A673 (cell line): ENCODE measurements at regions not wholly inside any gene's neighbourhood (a gene's known extent, or its start where the extent isn't known, plus 50 kb on each side); places are given as distances from the start of the nearest gene placed in this dataset.

Source experiments
- BruUV-seq: library from RNA; stranded (reverse); fragments of 400-500 nt; replicated peaks from 2 replicates; lab custom pipeline; 2021; lab: Mats Ljungman, UMichigan
- CTCF ChIA-PET: fragments of 300-600 bp; sonication (Branson Sonifier 250); formaldehyde crosslinking; loops from one replicate; lab custom pipeline; 2022; ENCODE audit warnings: antibody characterized with exemption; lab: Charles Lee
- POLR2A ChIA-PET: fragments of 300-600 bp; sonication (Branson Sonifier 250); formaldehyde crosslinking; loops from one replicate; lab custom pipeline; 2022; ENCODE audit warnings: antibody characterized with exemption; ENCODE audit not compliant: low non-redundant PET; lab: Charles Lee
- DNase-seq: peaks from one replicate; pipeline ENCODE4 v3.0.0-alpha.2; 2015; ENCODE audit warnings: low spot score
- H3K27ac ChIP-seq: fragments of 200-600 bp; sonication (generic); 2 replicates; pipeline ENCODE4 v1.5.1; 2016; ENCODE audit warnings: mixed run types, low read depth, mild to moderate bottlenecking, mixed read lengths, antibody characterized with exemption, low read length; ENCODE audit not compliant: poor library complexity, severe bottlenecking
- H3K27me3 ChIP-seq: fragments of 200-600 bp; sonication (generic); replicated peaks from 2 replicates; pipeline ENCODE4 v1.6.1; 2017; ENCODE audit warnings: mixed run types, low read depth, mild to moderate bottlenecking, mixed read lengths, antibody characterized with exemption, low read length; ENCODE audit not compliant: insufficient read depth, poor library complexity
- H3K36me3 ChIP-seq: fragments of 200-600 bp; sonication (generic); 2 replicates; pipeline ENCODE4 v1.6.1; 2016; ENCODE audit warnings: mixed run types, mild to moderate bottlenecking, mixed read lengths, antibody characterized with exemption, low read length; ENCODE audit not compliant: insufficient read depth, poor library complexity, severe bottlenecking
- H3K4me1 ChIP-seq: fragments of 200-600 bp; sonication (generic); 2 replicates; pipeline ENCODE4 v1.6.1; 2017; ENCODE audit warnings: mixed run types, mild to moderate bottlenecking, mixed read lengths, antibody characterized with exemption, low read length; ENCODE audit not compliant: insufficient read depth, poor library complexity, severe bottlenecking
- H3K4me3 ChIP-seq: fragments of 200-600 bp; sonication (generic); 2 replicates; pipeline ENCODE4 v1.5.1; 2016; ENCODE audit warnings: low read depth, mixed run types, mild to moderate bottlenecking, mixed read lengths, low read length; ENCODE audit not compliant: poor library complexity, severe bottlenecking
- H3K9me3 ChIP-seq: fragments of 200-600 bp; sonication (generic); 2 replicates; pipeline ENCODE4 v1.6.1; 2016; ENCODE audit warnings: mixed run types, low read depth, mild to moderate bottlenecking, mixed read lengths, antibody characterized with exemption, low read length; ENCODE audit not compliant: poor library complexity, severe bottlenecking
- EZH2 ChIP-seq: fragments of 200-600 bp; sonication (generic); IDR thresholded peaks from 2 replicates; pipeline ENCODE4 v1.6.1; 2017; ENCODE audit warnings: borderline replicate concordance, low read depth, mild to moderate bottlenecking, mixed read lengths, antibody characterized with exemption, low read length; ENCODE audit not compliant: poor library complexity, severe bottlenecking
- intact Hi-C: fragments of 100-400 bp; cut with micrococcal nuclease; formaldehyde crosslinking; loops from one replicate; pipeline ENCODE4 v1.10.0; 2022; ENCODE audit not compliant: unreplicated experiment
- TF ChIP-seq, protein P1 (sequence below): fragments of 300-800, 200-600 bp; sonication (generic); conservative IDR thresholded peaks from 2 replicates; pipeline ENCODE4 v1.5.1; 2017; ENCODE audit warnings: low read depth, mild to moderate bottlenecking, antibody characterized with exemption, low read length, moderate library complexity, mixed read lengths

GRCh38 chr4:82215039-82215438, 158.8 kb downstream of the HNRNPD start:
- H3K36me3 ChIP-seq, result no peaks in the 10 kb centered on the region
- no peaks in the 10 kb centered on the region for H3K4me1 ChIP-seq
- H3K27ac ChIP-seq, result no peak overlapping the region
- no peak overlapping the region for H3K4me3 ChIP-seq
- CTCF ChIA-PET, result no interaction called here
- TF ChIP-seq EZH2, result no peak
- TF ChIP-seq, protein P1, sequence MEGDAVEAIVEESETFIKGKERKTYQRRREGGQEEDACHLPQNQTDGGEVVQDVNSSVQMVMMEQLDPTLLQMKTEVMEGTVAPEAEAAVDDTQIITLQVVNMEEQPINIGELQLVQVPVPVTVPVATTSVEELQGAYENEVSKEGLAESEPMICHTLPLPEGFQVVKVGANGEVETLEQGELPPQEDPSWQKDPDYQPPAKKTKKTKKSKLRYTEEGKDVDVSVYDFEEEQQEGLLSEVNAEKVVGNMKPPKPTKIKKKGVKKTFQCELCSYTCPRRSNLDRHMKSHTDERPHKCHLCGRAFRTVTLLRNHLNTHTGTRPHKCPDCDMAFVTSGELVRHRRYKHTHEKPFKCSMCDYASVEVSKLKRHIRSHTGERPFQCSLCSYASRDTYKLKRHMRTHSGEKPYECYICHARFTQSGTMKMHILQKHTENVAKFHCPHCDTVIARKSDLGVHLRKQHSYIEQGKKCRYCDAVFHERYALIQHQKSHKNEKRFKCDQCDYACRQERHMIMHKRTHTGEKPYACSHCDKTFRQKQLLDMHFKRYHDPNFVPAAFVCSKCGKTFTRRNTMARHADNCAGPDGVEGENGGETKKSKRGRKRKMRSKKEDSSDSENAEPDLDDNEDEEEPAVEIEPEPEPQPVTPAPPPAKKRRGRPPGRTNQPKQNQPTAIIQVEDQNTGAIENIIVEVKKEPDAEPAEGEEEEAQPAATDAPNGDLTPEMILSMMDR, result no peak
- no TSS peak for BruUV-seq
- intact Hi-C loops, result no loop called here
- DNase-seq, result no peak
- H3K27me3 ChIP-seq, result no peaks in the 10 kb centered on the region
- POLR2A ChIA-PET, result no interaction called here
- H3K9me3 ChIP-seq, result no peaks in the 10 kb centered on the region

- Histone ChIP-seq H3K9me3 (no peaks in the 10 kb centered on the region), H3K36me3 (no peaks in the 10 kb centered on the region), H3K27me3 (no peaks in the 10 kb centered on the region), H3K4me1 (no peaks in the 10 kb centered on the region), H3K27ac (no peak overlapping the region), H3K4me3 (no peak overlapping the region)
- no peak for DNase-seq
- no TSS peak for BruUV-seq
- intact Hi-C loops, result no loop called here
- ChIA-PET POLR2A (no interaction called here), CTCF (no interaction called here)
- no peak for TF ChIP-seq EZH2
- TF ChIP-seq, protein P1, result no peak
Measured at GRCh38 chr4:82213485-82214417, 160.0 kb downstream of the HNRNPD start.

DNA sequence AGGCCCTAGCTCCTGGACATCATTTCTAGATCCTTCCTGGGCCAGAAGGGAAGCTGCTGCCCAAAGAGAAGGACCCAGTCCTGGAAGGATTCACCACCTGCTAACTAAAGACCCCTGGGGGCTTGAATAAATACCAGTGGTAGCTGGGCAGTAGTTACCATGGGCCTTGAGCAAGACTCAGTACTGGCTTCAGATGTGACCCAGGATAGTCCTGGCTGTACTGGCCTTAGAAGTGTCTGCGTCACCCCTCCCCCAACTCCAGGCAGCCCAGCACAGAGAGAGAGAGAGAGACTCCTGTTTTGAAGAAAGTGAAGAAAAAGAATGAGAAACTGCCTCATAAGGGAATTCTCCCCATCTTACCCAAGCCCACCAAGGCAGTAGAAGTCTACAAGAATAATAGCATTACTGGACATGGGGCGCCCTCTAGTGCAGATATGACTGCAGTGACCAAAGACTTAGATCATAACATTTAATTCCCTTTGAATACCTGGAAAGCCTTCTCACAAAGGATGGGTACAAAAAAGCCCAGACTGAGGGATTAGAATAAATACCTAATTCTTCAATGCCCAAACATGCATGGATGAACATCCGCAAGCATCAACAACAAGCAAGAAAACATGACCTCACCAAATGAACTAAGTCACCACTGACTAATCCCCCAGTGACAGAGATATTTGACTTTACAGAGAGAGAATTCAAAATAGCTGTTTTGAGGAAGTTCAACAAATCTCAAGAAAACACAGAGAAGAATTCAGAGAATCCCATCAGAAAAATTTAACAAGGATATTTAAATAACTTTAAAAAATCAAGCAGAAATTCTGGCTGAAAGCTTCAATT, 171.8 kb downstream of the HNRNPD start:
- TF ChIP-seq, protein P1, result peak; percentile 70
- no peak for TF ChIP-seq EZH2
- POLR2A ChIA-PET, result no interaction called here
- Histone ChIP-seq H3K27me3 (no peaks in the 10 kb centered on the region), H3K4me1 (no peaks in the 10 kb centered on the region), H3K27ac (no peak overlapping the region), H3K9me3 (no peaks in the 10 kb centered on the region), H3K36me3 (no peaks in the 10 kb centered on the region), H3K4me3 (no peak overlapping the region)
- CTCF ChIA-PET, result interaction anchor here (0.8 to 1.1 kb wide), 2 partner anchors 357 to 735 kb away, joined by 3 to 4 read pairs; no protein-coding TSS in a partner anchor
- BruUV-seq, result no TSS peak
- intact Hi-C loops, result loop anchor here (1.0 to 5.0 kb wide), 4 partner anchors 66 to 796 kb away; no protein-coding TSS in a partner anchor
- peak; percentile 80 for DNase-seq
